Activated T-cell treated with anti-CD3 and anti-CD28 coated beads for 1 hour (primary cell): ENCODE measurements at regions not wholly inside any gene's neighbourhood (a gene's known extent, or its start where the extent isn't known, plus 50 kb on each side); places are given as distances from the start of the nearest gene placed in this dataset.
"Not testable (repeated sequence)": the region's sequence is repeated elsewhere in the genome, so short reads cannot be mapped to it uniquely, and the experiment has no call there.

ENCODE experiments used
- DNase-seq: peaks from one replicate; pipeline ENCODE4 v3.0.0-alpha.2; 2020; ENCODE audit warnings: low read depth

DNA sequence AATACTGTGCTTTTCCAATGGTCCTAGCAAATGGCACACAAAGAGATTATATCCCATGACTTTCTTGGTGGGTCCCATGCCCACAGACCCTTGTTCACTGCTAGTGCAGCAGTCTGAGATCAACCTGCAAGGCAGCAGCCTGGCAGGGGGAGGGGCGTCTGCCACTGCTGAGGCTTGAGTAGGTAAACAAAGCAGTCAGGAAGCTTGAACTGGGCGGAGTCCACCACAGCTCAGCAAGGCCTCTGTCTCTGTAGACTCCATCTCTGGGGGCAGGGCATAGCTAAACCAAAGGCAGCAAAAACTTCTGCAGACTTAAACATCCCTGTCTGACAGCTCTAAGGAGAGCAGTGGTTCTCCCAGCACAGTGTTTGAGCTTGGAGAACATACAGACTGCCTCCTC is 82.9 kb downstream of the ZNF737 start:
- no peak for DNase-seq

DNA sequence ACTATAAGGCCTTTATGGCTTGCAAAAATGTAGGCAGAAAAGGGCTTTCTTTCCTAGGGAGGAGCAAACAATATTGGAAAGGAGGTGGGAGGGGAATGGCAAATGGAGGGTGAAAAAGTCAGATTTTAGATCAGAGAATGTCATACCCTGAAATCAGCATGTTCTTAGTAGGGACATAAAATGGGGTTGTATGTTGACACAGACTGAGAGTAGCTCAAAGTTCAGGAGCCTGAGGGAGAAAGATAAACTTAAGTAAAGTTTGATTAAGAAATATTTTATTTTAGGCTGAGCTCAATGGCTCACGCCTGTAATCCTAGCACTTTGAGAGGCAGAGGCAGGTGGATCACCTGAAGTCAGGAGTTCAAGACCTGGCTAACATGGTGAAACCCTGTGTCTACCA is 83.8 kb downstream of the ZNF737 start:
- no peak for DNase-seq

DNA sequence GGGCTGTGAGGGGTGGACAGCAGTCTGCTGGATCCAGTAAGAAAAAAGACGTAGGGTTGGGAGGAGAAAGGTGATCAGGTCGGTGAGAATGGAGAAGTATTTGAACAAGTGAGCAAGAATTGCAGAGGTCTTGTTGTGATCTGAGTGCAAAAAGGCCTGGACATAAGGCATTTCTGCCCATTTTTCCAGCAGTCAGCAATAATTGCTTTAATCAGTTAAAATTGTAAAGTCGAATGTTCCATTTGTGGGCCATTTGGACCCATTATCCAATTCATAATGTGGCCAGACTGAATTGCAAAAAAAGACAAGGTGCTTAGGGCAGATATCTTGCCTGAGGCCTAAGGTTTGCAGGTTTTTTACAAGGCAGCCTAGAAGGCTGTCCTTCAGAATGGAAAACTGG is 86.1 kb downstream of the ZNF737 start:
- no peak for DNase-seq

DNA sequence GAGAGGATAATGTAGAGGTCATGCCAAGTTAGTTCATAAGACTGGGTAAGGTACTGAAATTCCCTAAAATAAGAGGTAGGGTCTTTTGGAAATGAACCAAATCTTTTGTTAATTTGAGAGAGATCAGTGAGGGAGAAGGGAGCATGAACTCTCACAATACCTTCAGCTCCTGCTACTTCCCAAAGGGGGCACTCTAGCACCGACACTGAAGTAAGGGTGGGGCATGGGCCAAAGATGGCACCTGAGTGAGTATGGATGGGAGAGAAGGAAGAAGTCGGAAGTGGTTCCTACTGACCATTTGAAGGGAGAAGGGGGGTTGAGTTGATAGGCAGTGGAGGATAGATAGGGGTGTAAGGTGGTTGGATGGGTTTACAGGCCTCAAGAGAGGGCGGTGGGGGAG is 86.6 kb downstream of the ZNF737 start:
- DNase-seq, result no peak

DNA sequence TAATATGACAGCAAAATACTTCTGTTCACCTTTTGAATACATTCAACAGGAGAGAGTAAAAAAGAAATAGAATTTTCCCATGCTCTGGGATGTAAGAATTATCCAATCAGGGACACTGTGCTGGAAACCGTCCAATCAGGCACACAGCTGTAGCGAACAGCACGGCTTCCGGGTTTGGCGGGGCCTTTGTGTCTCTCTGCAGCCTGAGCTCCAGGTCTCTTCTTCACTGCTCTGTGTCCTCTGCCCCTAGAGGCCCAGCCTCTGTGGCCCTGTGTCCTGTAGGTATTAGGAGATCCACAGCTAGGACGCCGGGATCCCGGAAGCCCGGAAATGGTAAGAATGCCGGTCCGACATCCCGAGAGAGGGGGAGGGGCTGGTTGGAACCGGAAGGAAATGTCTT is 92.7 kb downstream of the ZNF737 start:
- no peak for DNase-seq

DNA sequence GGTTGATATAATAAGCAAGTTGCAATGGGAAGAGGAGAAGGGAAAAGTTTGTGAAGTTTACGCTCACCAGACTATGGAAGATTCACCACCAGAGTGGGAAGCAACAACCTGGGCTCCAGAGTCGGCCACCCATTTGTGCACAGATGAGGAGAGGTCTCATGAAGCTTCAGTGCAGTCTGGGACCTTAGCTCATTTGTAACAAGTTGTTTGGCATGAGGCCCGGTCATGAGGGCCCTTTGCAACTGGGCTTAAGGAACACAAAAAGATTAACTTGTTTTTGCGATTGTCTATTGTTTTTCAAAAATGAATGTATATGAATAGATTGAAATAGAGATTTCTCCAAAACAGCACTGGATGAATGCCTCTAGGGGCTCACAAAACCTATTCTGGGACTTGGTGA is 94.2 kb downstream of the ZNF737 start:
- DNase-seq, result no peak

DNA sequence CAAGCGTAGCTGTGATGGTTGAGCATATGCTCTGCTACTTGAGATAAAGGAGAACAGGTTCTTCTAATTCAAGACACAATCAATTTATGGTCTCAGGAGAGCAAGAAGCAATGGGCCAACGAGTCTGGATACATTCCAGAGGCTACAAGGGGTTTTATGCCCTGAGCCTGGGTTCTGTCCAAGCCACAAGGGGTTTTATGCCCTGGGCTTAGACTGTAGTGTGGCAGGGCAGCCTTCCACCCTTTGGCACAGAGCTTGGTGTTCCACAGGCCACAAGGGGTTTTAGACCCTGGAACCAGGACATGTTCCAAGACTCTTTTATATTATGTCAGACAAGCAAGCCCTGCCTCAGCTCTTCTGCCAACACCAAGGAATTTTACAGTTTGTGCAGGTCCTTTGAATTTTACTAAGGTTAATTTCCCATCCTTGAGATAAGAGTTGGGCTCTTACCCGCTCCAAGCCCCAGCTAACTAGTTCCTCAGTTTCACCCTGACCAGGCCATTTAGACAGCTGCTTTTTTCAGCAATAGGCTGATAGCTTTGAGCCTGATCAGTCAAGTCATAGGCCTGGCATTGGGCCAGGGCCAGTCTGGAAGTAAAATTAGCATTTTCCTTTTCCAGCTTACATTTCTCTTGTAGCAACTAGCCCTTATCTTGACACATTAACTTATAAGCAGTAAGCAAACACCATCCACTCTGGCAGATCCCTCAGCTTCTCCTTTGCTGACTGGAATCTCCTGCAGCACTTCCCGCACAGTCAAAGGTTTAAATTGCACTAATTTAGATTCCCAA is 95.0 kb downstream of the ZNF737 start:
- no peak for DNase-seq

DNA sequence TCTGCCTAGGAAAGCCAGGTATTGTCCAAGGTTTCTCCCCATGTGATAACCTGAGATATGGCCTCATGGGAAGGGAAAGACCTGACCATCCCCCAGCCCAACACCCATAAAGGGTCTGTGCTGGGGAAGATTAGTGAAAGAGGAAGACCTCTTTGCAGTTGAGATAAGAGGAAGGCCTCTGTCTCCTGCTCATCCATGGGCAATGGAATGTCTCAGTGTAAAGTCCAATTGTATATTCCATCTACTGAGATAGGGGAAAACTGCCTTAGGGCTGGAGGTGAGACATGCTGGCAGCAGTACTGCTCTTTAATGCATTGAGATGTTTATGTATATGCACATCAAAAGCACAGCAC is 99.0 kb downstream of the ZNF737 start:
- DNase-seq, result not testable (repeated sequence)

DNA sequence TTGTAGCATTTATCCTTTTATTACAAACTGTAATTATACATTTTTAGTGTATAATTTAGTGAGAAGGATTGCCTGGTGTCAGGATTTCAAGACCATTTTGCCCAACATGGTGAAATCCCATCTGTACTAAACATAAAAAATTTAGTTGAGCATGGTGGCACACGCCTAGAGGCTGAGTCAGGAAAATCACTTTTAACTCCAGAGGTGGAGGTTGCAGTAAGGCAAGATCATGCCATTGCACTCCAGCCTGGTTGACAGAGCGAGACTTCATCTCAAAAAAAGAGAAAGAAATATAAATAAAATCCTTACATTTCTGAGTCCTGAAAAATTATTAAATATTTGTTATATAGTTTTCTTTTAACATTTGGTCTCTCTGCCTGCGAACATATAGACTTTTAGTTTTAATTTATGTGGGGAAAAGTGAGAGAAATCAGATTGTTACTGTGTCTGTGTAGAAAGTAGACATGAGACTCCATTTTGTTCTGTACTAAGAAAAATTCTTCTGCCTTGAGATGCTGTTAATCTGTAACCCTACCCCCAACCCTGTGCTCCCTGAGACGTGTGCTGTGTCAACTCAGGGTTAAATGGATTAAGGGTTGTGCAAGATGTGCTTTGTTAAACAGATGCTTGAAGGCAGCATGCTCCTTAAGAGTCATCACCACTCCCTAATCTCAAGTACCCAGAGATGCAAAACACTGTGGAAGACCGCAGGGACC is 99.5 kb downstream of the ZNF737 start:
- DNase-seq, result not testable (repeated sequence)

DNA sequence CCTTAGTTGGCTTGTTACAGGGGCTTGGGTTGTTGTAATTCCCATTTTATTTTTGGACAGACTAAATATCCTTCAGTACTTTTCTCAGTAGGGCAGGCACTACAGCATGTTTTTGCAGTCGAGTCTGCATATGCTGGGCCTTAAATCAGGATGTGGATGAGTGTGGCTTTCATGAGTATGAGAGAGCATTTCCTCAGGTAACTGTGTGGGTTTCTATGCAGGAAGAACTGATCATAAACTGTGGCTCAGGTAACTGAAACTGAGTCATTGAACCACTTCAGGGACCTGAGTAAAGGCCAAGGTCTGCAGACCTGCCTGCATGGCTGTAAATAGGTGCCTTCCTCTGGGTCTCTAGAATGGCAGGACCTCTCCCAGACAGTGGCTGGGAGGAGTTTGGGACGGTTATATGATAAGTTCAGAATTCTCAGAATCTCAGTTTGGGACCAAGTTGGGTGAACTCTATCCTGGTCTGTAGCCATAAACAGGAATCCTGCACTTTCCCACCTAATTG is 112.1 kb downstream of the ZNF737 start:
- DNase-seq, result no peak

DNA sequence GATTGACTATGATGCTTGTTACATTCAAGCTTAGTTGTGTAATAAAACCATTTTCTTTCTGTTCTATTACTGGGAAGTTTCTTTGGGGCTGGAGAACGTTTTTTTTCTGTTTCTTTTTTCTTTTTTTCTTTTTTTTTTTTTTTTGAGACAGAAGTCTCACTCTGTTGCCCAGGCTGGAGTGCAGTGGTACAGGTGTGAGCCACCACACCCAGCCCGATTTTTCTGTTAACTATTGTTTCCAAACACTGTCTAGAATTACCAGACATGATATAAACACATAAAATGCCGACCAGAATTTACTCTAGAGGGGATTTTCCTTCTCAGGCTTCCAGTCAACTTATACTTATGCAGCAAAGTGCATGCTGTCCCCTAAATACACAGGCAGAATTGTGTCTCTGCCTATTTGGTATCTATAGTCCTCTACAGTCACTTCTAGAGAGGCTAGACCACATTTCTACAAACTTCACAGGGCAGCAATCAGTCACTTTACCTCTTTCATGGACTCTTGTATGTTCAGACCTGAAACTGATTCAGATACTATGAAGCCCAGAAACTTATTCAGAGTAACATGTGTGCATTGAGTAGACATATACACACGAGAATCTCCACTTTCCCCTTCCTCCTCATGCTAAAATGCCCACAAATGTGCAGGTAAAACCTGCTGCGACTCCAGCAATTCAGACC is 121.2 kb downstream of the ZNF737 start:
- DNase-seq, result no peak

DNA sequence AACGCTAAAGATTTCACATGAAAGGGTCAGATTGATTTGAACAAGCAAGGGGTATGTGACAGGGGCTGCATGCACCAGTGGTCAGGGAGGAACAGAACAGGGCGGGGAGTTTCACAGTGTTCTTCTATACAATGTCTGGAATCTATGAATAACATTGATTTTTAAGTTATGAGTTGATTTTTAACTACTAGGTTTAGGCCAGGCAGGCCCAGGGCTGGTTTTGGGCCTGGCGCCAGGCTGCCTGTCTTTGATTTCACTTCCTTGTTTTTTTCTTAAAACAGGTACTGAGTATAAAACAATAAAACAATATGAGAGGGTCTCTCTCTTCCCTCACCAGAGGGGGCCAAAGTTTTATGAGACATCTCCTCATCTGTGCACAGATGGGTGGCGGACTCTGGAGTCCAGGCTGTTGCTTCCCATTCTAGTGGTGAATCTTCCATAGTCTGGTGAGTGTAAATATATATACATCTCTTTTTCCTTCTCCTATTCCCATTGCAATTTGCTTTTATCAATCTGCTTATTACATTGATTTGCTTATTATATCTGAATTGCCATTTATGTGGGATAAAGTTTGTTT is 133.2 kb downstream of the ZNF737 start:
- DNase-seq, result not testable (repeated sequence)

DNA sequence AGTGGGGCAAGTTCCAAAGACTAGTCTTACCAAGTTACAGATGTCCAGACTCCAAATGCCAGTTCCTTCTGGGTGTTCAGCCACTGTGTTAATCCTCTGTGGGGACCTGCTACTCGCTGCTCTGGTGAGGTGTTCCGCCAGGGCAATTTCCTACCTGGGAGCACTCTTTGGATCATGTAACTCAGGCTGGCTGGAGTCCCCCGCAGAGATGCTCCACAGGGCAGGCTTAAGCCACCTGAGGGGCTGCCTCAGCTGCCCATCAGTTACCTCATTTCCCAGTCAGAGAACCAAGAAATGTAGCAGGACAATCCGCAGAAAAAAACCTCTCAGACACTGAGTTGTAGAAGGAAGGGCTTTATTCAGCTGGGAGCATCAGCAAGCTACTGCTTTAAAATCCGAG is 133.8 kb downstream of the ZNF737 start:
- no peak for DNase-seq

DNA sequence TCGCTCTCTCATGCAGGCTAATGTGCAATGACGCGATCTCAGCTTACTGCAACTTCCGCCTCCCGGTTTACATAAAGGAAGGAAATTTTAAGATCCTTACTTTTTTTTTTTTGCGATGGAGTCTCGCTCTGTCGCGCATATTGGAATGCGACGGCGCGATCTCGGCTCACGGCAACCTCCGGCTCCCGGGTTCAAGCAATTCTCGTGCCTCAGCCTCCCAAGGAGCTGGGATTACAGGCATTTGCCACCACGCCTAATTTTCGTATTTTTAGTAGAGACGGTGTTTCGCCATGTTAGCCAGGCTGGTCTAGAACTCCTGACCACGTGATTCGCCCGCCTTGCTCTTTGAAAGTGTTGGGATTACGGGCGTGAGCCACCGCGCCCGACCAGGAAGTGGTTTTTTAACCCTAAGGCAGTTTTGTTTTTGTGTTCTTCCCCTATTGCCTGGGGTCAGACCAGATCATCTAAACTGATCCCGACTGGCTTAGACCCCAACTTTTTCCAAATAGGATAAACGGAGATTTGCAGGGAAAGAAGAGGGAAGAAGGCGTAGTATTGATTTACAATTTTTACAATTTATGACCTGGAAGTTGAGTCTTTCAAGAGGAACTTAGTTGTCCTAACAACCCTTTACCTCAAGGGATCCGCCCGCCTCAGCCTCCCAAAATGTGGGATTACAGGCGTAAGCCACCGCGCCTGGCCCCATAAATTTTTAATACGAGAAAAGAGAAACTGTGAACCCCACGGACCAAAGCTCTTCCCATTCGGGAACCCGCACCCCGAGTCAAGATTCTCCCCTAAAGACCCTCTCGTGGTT is 142.0 kb downstream of the ZNF737 start:
- DNase-seq, result peak; percentile 7

DNA sequence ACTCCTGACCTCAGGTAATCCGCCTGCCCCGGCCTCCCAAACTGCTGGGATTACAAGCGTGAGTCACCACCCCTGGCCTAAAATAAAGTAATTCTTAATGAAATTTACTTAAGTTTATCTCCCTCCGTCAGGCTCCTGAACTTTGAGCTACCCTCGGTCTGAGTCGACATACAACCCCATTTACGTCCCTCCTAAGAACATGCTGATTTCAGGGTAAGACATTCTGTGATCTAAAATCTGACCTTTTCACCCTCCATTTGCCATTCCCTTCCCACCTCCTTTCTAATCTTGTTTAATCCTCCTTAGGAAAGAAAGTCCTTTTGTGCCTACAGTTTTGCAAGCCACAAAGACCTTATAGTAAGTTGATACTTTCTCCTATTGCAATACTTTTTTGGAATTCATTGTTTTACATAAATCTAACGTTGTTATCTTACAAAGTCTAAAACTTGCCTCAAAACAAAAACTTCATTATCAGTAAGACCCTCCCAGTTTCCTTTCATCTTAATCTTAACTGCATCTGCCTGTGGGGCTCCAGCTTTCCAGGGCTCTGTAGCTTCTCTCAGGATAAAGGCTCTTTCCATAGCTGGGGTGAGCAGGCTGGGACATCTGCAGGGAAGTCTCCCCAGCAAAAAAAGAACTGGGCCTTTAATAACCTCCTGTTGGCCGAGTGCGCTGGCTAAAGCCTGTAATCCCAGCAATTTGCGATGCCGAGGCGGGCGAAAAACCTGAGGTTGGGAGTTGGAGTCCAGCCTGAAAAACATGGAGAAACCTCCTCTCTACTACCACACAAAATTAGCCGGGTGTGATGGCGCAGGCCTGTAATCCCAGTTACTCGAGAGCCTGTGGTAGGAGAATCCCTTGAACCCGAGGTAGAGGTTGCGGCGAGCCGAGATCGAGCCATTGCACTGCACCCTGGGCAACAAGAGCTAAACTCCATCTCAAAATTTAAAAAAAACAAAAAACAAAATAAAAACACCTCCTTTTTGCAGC is 143.1 kb downstream of the ZNF737 start:
- DNase-seq, result no peak

DNA sequence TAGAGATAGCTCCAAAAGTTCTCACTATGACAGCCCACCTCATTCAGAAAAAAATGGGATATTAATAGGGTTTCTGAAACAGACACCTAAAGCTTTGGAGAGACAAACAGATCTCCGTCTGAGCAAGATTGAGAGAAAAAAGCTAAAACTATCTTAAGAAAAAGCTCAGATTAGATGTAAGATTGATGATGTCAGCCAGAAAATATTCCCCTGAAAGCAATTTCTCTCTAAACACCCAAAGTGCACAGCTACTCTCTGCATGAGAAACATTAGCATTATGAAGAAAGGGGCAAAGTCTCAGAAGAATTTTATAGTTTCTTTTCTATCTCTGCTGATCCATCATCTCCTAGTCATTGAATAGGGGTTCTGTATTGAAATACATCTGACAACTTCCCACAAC is 148.9 kb downstream of the ZNF737 start:
- no peak for DNase-seq

DNA sequence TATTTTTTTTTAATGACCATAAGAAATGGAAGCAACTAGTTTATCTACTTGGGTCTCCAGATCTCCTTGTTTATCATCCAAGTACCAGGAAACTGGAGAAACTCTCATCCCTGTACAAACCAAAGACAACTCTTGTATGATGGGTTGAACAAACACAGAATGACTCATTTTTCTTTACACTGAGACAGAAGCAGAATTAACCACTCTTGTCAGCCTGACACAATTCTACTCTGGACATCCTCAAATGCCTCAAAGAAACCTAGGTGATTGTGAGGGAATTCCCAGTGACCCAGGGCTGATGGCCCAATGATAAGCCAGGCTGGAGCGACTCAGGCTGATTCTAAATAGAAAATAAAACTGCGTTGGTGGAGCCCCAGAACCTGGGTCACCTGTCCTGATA is 151.5 kb downstream of the ZNF737 start:
- no peak for DNase-seq

DNA sequence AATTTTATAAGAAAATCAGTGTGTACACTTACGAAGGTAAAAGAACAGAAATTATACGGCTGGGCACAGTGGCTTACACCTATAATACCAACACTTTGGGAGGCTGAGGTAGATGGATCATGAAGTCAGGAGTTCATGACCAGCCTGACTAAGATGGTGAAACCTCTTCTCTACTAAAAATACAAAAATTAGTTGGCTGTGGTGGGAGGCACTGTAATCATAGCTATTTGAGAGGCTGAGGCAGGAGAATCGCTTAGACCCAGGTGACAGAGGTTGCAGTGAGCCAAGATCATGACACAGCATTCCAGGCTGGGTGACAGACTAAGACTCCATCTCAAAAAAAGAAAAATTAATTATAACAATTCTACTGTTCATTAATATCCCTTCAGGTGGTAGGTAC is 151.9 kb downstream of the ZNF737 start:
- no peak for DNase-seq

DNA sequence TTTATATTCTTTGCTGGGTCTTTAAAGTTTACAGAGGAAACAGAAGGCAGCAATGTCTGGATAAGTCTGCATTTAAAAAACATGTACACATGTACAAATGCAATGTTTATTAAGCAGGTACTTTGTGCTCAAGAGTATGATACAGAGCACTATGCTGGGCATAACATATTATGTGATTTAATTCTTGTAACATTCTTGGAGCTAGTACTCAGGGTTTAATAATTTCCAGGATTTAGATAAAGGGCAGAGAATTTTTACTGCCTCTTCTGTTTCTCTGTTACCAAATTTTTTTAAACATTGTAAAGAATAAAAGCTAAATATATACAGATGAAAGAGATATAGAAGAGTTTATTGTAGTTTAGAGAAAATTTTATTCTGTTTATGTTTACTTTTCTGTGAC is 152.7 kb downstream of the ZNF737 start:
- DNase-seq, result no peak

DNA sequence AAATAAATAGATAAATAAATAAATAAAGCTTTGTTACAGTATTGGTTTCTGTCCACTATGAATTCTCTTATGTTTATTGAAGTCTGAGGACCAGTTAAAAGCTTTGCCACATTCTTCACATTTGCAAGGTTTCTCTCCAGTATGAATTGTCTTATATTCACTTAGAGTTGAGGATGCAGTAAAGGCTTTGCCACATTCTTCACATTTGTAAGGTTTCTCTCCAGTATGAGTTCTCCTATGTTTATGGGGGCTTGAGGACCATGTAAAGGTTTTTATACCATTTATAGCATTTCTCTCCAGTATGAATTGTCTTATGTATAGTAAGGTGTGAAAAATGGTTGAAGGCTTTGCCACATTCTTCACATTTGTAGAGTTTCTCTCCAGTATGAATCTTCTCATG is 168.3 kb downstream of the ZNF737 start:
- DNase-seq, result no peak
